Ovary (tissue), 7 donors: ENCODE measurements at regions not wholly inside any gene's neighbourhood (a gene's known extent, or its start where the extent isn't known, plus 50 kb on each side); places are given as distances from the start of the nearest gene placed in this dataset.
"Not testable (repeated sequence)": the region's sequence is repeated elsewhere in the genome, so short reads cannot be mapped to it uniquely, and the experiment has no call there.

Experiments
- DNase-seq, 5 donors: peaks; one replicate each; pipeline ENCODE4 v3.0.0-alpha.2; 2019 to 2020
- H3K27ac ChIP-seq, 2 donors: fragments of 200-600 bp; one replicate each; pipeline versions ENCODE4 v1.5.1 to v1.8.0; 2019 to 2022
- H3K27me3 ChIP-seq: fragments of 200-600 bp; one replicate; pipeline ENCODE4 v1.8.0; 2022
- H3K36me3 ChIP-seq: fragments of 200-600 bp; sonication (generic); one replicate; pipeline ENCODE4 v1.5.1; 2019
- H3K4me1 ChIP-seq: one replicate; pipeline ENCODE4 v1.8.1; 2013; ENCODE audit warnings: mild to moderate bottlenecking, moderate library complexity; ENCODE audit not compliant: insufficient read depth
- H3K4me3 ChIP-seq: fragments of 200-600 bp; sonication (generic); one replicate; pipeline ENCODE4 v1.5.1; 2017
- H3K9me3 ChIP-seq, 2 donors: fragments of 200-600 bp in 1 of 2; sonication (generic) in 1 of 2; one replicate each; pipeline versions ENCODE4 v1.5.1 to v1.8.1; 2013 to 2019; ENCODE audit warnings: mild to moderate bottlenecking in 1 of 2, moderate library complexity in 1 of 2
- EP300 ChIP-seq: sonication (generic); formaldehyde crosslinking; IDR thresholded peaks from one replicate; pipeline ENCODE4 v1.6.1; 2017; ENCODE audit warnings: antibody characterized with exemption
- POLR2A ChIP-seq: fragments of 450-650 bp; IDR thresholded peaks from one replicate; pipeline ENCODE4 v1.6.1; 2017; ENCODE audit warnings: antibody characterized with exemption, mild to moderate bottlenecking, moderate library complexity
- WGBS, 3 donors: extraction: QIAGEN DNeasy Blood & Tissue Kit in 1 of 3; methylation state at CpG; one replicate each; pipeline versions ENCODE4 v1.1.5 to v1.1.7; 2013 to 2017; 5-methylcytosine and 5-hydroxymethylcytosine counted together
- intact Hi-C, 4 donors: fragments of 100-400 bp; cut with DNase I; formaldehyde crosslinking; loops; one replicate each; pipeline versions ENCODE4 v1.11.0 to v1.15.1; 2022 to 2023
- TF ChIP-seq, protein P1 (sequence below), 3 donors: fragments of 450-650 bp in 2 of 3; fragments of 200-600 bp in 1 of 3; IDR thresholded peaks; one replicate each; pipeline versions ENCODE4 v1.5.1 to v1.8.0; 2016 to 2022; ENCODE audit warnings: antibody characterized with exemption in 3 of 3, mild to moderate bottlenecking in 1 of 3
- donor health status: DM: no; HTN: no; CAD: no; lungs with moderate emphysema.
- donor health status: DM: no; HTN: no; CAD: no.
- donor health status: Bipolar disorder and iron deficiency.
- donor health status: DM: no; HTN: no; CAD: no.
- donor health status: DM: yes; HTN: yes; CAD: no.

DNA sequence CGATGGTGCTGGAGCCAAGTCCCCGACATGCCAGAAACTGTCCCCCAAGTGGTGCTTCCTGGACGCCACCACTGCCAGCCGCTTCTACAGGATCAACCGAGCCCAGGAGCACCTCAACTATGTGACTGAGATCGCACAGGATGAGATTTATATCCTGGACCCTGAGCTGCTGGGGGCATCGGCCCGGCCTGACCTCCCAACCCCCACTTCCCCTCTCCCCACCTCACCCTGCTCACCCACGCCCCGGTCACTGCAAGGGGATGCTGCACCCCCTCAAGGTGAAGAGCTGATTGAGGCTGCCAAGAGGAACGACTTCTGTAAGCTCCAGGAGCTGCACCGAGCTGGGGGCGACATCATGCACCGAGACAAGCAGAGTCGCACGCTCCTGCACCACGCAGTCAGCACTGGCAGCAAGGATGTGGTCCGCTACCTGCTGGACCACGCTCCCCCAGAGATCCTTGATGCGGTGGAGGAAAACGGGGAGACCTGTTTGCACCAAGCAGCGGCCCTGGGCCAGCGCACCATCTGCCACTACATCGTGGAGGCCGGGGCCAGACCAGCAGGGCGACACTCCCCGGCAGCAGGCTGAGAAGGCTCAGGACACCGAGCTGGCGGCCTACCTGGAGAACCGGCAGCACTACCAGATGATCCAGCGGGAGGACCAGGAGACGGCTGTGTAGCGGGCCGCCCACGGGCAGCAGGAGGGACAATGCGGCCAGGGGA lies 91.0 kb downstream of the LACC1 start:
- H3K4me1 ChIP-seq, H3K4me3 ChIP-seq, intact Hi-C loops, H3K27ac ChIP-seq, H3K27me3 ChIP-seq, H3K36me3 ChIP-seq, H3K9me3 ChIP-seq, DNase-seq: not testable (repeated sequence)
- 96% methylated on average over 29 to 35 of the region's 36 CpGs for WGBS, 3 donors

GRCh38 chr13:43971324-43971723 lies 91.6 kb downstream of the LACC1 start:
- H3K9me3 ChIP-seq, DNase-seq, H3K36me3 ChIP-seq, H3K27ac ChIP-seq, H3K27me3 ChIP-seq, H3K4me1 ChIP-seq, H3K4me3 ChIP-seq, intact Hi-C loops: not testable (repeated sequence)
- 89 to 95% methylated on average over 5 to 18 of the region's 19 CpGs; no CpG with 5 or more reads in 1 of the 3 donors for WGBS, 3 donors

GRCh38 chr13:43977911-43978310 lies 98.2 kb downstream of the LACC1 start:
- no peaks in the 10 kb centered on the region for H3K27me3 ChIP-seq
- DNase-seq: no peak
- no peak for TF ChIP-seq POLR2A
- TF ChIP-seq EP300: no peak
- TF ChIP-seq, protein P1, sequence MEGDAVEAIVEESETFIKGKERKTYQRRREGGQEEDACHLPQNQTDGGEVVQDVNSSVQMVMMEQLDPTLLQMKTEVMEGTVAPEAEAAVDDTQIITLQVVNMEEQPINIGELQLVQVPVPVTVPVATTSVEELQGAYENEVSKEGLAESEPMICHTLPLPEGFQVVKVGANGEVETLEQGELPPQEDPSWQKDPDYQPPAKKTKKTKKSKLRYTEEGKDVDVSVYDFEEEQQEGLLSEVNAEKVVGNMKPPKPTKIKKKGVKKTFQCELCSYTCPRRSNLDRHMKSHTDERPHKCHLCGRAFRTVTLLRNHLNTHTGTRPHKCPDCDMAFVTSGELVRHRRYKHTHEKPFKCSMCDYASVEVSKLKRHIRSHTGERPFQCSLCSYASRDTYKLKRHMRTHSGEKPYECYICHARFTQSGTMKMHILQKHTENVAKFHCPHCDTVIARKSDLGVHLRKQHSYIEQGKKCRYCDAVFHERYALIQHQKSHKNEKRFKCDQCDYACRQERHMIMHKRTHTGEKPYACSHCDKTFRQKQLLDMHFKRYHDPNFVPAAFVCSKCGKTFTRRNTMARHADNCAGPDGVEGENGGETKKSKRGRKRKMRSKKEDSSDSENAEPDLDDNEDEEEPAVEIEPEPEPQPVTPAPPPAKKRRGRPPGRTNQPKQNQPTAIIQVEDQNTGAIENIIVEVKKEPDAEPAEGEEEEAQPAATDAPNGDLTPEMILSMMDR (IDR thresholded peaks at IDR 0.05): no peak
- no peaks in the 10 kb centered on the region for H3K4me1 ChIP-seq
- intact Hi-C loops: no loop called here
- no peaks in the 10 kb centered on the region for H3K9me3 ChIP-seq
- H3K36me3 ChIP-seq: no peaks in the 10 kb centered on the region
- 46 to 54% (median 50%) methylated on average over 1 of the region's 1 CpG for WGBS, 3 donors
- no peak overlapping the region for H3K4me3 ChIP-seq
- H3K27ac ChIP-seq: no peak overlapping the region

GRCh38 chr13:43978688-43979087 lies 99.0 kb downstream of the LACC1 start:
- DNase-seq: no peak
- H3K27me3 ChIP-seq: no peaks in the 10 kb centered on the region
- TF ChIP-seq EP300 (no peak), POLR2A (no peak)
- TF ChIP-seq, protein P1 (IDR thresholded peaks at IDR 0.05): no peak
- no peaks in the 10 kb centered on the region for H3K4me1 ChIP-seq
- no peaks in the 10 kb centered on the region for H3K36me3 ChIP-seq
- no peak overlapping the region for H3K27ac ChIP-seq
- H3K9me3 ChIP-seq: no peaks in the 10 kb centered on the region
- no peak overlapping the region for H3K4me3 ChIP-seq
- intact Hi-C loops: no loop called here
- 48 to 62% (median 55%) methylated on average over 5 of the region's 5 CpGs for WGBS, 3 donors

DNA sequence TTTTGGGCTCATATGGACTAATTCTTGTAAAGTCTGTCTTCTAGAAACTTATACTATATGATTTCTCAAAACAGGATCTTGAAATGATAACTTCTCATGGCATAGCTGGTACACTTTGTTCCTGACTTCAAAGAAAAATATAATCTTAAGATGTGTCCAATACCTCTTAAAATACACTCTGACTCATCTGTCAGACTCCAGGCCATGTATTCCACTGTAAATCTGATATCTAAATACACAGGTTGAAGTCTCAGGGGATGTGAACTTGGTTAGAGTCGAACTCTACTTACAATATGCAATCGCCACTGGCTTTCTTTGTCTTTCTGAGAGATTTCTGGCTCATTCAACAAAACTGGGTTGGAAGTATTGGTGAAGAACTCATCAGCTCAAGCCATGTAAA lies 99.8 kb downstream of the LACC1 start:
- no peak for TF ChIP-seq POLR2A
- TF ChIP-seq, protein P1 (IDR thresholded peaks at IDR 0.05): no peak
- no peak for TF ChIP-seq EP300
- no peak overlapping the region for H3K27ac ChIP-seq
- H3K4me1 ChIP-seq: no peaks in the 10 kb centered on the region
- intact Hi-C loops: no loop called here
- H3K4me3 ChIP-seq: no peak overlapping the region
- H3K36me3 ChIP-seq: no peaks in the 10 kb centered on the region
- no peaks in the 10 kb centered on the region for H3K9me3 ChIP-seq
- 93 to 97% (median 95%) methylated on average over 2 of the region's 2 CpGs for WGBS, 3 donors
- no peak for DNase-seq
- no peaks in the 10 kb centered on the region for H3K27me3 ChIP-seq
